HG03045 (cell line): ENCODE measurements at regions not wholly inside any gene's neighbourhood (a gene's known extent, or its start where the extent isn't known, plus 50 kb on each side); places are given as distances from the start of the nearest gene placed in this dataset.
"Not testable (repeated sequence)": the region's sequence is repeated elsewhere in the genome, so short reads cannot be mapped to it uniquely, and the experiment has no call there.

Experiments
- ATAC-seq: cut with Tn5 transposase; IDR thresholded peaks from one replicate; pipeline ENCODE4 v1.9.1; 2021; ENCODE audit warnings: mild to moderate bottlenecking, moderate library complexity; ENCODE audit not compliant: unreplicated experiment

GRCh38 chr4:38330321-38330720, 333.7 kb upstream of the KLF3 start:
- no peak for ATAC-seq

- ATAC-seq = no peak
Measured at GRCh38 chr4:38330936-38331335, 333.1 kb upstream of the KLF3 start.

- ATAC-seq = no peak
Measured at GRCh38 chr4:38332699-38333098, 331.3 kb upstream of the KLF3 start.

- ATAC-seq = no peak
Measured at GRCh38 chr4:38333219-38333618, 330.8 kb upstream of the KLF3 start.

GRCh38 chr4:38334791-38335190, 329.2 kb upstream of the KLF3 start:
- ATAC-seq = no peak

GRCh38 chr4:38338939-38339338, 325.1 kb upstream of the KLF3 start:
- not testable (repeated sequence) for ATAC-seq

- ATAC-seq = no peak
Measured at GRCh38 chr4:38343608-38344007, 320.4 kb upstream of the KLF3 start.

GRCh38 chr4:38344929-38345328, 319.1 kb upstream of the KLF3 start:
- ATAC-seq = no peak

GRCh38 chr4:38347251-38347650, 316.7 kb upstream of the KLF3 start:
- no peak for ATAC-seq

GRCh38 chr4:38354421-38354820, 309.6 kb upstream of the KLF3 start:
- no peak for ATAC-seq

- ATAC-seq = no peak
Measured at GRCh38 chr4:38354872-38355271, 309.1 kb upstream of the KLF3 start.

- no peak for ATAC-seq
Measured at GRCh38 chr4:38356686-38357085, 307.3 kb upstream of the KLF3 start.

GRCh38 chr4:38357546-38357945, 306.5 kb upstream of the KLF3 start:
- no peak for ATAC-seq

GRCh38 chr4:38359113-38359512, 304.9 kb upstream of the KLF3 start:
- no peak for ATAC-seq

GRCh38 chr4:38360201-38360600, 303.8 kb upstream of the KLF3 start:
- no peak for ATAC-seq

GRCh38 chr4:38364383-38364963, 299.5 kb upstream of the KLF3 start:
- no peak for ATAC-seq

- no peak for ATAC-seq
Measured at GRCh38 chr4:38365261-38365660, 298.7 kb upstream of the KLF3 start.

- ATAC-seq = no peak
Measured at GRCh38 chr4:38365748-38366310, 298.2 kb upstream of the KLF3 start.

- ATAC-seq = no peak
Measured at GRCh38 chr4:38366456-38366855, 297.5 kb upstream of the KLF3 start.

- ATAC-seq = no peak
Measured at GRCh38 chr4:38366997-38367396, 297.0 kb upstream of the KLF3 start.

GRCh38 chr4:38367642-38368174, 296.3 kb upstream of the KLF3 start:
- no peak for ATAC-seq

- ATAC-seq = no peak
Measured at GRCh38 chr4:38368613-38369012, 295.4 kb upstream of the KLF3 start.

- no peak for ATAC-seq
Measured at GRCh38 chr4:38371391-38371851, 292.6 kb upstream of the KLF3 start.
